HG02678 (cell line): ENCODE measurements at regions not wholly inside any gene's neighbourhood (a gene's known extent, or its start where the extent isn't known, plus 50 kb on each side); places are given as distances from the start of the nearest gene placed in this dataset.
"Not testable (repeated sequence)": the region's sequence is repeated elsewhere in the genome, so short reads cannot be mapped to it uniquely, and the experiment has no call there.

Experiments
- ATAC-seq: cut with Tn5 transposase; IDR thresholded peaks from one replicate; pipeline ENCODE4 v1.9.1; 2021; ENCODE audit warnings: mild to moderate bottlenecking, moderate library complexity; ENCODE audit not compliant: unreplicated experiment

- no peak for ATAC-seq
Measured at GRCh38 chr6:67000121-67000520, 1293.1 kb upstream of the EYS start.

GRCh38 chr6:66997579-66997978 is 1290.6 kb upstream of the EYS start:
- ATAC-seq, result not testable (repeated sequence)

- ATAC-seq, result no peak
Measured at GRCh38 chr6:66995669-66996068, 1288.6 kb upstream of the EYS start.

DNA sequence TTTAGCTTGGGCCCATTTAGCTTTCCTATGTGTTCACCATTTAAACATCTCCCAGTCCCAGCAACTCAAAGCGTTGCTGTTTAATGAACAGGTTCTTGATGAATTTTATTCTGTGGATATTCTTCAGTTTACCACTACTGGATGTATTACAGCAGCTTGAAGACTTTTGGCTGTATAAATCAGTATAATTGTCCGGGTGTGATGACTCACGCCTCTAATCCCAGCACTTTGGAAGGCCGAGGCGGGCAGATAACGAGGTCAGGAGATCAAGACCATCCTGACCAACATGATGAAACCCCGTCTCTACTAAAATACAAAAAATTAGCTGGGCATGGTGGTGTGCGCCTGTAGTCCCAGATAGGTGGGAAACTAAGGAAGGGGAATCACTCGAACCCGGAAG is 1286.7 kb upstream of the EYS start:
- ATAC-seq, result not testable (repeated sequence)

DNA sequence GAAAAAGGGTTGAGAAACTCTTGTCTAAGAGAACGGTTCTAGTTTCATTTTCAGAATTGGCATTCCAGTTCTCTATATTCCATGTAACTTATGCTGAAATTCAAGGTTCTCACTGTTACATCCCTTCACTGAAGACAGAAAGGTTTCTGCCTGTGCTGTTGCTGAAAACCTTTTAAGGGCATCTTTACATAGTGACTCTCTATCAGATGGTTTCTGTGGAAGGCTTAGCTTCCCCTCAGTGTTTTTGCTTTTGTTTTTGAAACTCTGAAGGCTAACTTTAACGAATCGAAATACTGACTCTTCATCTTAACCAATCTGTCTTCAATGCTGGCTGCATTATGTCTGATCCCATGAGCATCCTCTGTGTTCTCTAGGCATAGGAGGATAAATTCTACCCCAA is 1286.2 kb upstream of the EYS start:
- no peak for ATAC-seq

- no peak for ATAC-seq
Measured at GRCh38 chr6:66992660-66993059, 1285.6 kb upstream of the EYS start.

DNA sequence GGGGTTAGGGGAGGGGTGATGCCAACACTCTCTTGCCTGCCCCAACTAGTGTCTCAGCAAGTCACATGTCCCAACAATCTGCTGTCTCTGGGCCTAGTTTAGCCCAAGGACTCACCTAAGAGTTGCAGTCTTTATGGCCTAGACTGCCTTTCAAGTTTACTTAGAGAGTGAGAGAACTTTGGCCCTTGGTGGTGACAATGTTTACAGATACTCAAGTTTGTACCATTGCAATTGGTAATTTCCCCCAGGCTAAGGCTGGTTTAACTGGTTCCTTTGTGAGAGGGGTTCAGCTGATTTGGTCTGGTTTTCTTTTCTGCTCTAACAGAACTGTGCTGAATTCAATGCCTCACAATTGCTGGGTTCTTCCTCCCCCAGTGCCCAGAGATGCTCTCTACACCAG is 1279.9 kb upstream of the EYS start:
- no peak for ATAC-seq

DNA sequence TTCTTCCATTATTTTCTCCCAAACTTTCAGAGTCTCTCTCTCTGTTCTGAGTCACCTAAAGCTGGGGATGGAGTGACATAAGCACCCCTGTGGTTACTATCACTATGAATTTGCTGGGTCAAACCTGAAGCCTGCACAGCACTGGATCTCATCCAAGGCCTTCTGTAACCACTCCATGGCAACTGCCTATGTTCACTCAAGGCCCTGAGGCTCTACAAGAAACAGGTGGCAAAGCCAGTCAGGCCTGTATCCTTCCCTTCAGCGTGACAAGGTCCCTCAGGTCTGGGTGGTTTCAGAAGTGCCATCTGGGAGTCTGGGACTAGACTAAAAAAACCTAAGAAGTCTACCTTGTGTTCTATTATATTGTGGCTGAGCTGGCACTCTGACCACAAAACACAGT is 1278.8 kb upstream of the EYS start:
- no peak for ATAC-seq

- no peak for ATAC-seq
Measured at GRCh38 chr6:66970373-66970772, 1263.3 kb upstream of the EYS start.

DNA sequence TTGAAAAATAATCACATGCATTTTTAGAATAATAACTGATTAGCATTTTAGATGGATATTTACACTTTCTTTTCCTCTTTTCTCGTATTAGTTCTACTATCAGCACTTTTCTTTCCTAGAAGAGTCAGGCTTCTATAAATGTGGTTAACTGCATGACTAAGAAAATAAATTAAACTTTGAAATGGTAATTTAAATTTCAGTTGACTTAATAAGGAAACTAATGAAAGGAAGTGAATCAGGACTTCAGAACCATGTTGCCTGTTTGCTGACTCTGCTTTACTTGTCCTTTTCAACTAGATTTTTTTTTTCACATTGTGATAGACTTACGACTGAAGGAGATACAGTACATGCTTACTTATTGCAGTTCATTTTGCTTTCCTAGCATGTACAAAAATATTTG is 1258.2 kb upstream of the EYS start:
- no peak for ATAC-seq

- no peak for ATAC-seq
Measured at GRCh38 chr6:66964216-66964615, 1257.2 kb upstream of the EYS start.

DNA sequence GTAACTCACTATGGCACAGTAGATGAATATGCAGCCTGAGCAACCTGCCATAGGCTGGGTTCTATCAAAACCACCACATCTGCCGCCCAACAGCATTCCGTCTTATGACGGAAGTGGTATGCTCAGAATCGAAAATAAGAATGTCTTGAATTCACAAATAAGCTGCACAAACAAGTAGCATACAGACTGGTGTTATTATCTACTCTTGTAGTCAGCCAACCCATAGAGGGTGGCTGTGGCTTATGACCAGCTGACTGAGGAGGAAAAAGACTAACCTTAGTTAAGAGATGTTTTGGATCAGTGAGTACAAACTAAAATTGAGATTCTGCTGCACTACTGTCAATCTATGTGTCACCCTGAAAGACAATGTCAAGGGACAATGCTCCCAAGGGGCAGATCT is 1255.1 kb upstream of the EYS start:
- no peak for ATAC-seq

DNA sequence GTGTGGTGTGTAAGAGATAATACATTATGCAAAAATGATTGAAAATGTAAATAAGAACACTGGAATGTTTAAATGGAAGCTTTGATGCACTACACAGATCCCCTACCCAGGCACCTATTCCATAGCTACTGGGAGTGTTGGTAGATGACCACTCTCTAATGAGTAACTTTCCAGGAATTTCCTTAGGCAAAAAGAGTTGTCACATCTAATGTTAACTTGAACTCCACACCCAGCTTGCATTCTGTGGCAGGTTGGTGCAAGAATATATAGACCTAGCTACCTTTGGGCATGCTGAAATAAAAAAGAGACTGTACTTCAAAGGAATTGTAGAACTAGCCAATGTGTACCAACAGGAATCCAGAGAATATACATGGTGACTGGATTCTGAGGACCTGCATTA is 1254.2 kb upstream of the EYS start:
- ATAC-seq, result no peak

- ATAC-seq, result no peak
Measured at GRCh38 chr6:66949191-66949661, 1242.2 kb upstream of the EYS start.

DNA sequence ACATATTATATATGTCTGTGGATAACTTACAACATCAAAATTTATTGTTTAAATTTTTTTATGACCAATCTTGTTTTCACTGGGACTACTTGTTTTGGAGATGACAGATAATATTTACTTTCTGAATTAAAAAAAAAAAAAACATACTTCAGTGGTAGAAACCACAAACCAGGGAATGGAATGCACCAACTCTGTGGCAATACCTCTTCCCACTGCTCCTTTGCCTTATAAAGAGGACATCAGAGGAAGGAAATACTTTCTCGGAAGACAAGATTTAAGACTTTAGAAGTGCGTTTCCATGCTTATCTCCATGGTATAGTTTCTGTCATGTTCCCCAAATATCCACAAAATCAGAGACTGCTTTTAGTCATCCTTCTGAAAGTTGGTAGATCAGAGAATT is 1241.1 kb upstream of the EYS start:
- no peak for ATAC-seq

- no peak for ATAC-seq
Measured at GRCh38 chr6:66940003-66940402, 1233.0 kb upstream of the EYS start.

- ATAC-seq, result no peak
Measured at GRCh38 chr6:66937180-66937579, 1230.2 kb upstream of the EYS start.

DNA sequence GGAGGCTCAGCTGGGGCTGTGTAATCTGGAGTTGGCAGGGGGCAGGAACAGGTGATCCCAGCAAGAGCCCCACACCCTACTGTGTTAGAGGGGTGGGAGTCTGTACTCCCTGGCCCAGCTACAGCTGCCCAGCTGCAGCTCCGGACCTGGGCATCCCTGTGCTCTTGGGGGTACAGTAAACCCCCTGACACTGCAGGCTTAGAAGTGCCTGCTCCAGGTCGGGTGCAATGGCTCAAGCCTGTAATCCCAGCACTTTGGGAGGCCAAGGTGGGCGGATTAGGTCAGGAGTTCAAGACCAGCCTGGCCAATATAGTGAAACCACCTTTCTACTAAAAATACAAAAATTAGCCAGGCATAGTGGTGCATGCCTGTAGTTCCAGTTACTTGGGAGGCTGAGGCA is 1228.6 kb upstream of the EYS start:
- ATAC-seq, result no peak

DNA sequence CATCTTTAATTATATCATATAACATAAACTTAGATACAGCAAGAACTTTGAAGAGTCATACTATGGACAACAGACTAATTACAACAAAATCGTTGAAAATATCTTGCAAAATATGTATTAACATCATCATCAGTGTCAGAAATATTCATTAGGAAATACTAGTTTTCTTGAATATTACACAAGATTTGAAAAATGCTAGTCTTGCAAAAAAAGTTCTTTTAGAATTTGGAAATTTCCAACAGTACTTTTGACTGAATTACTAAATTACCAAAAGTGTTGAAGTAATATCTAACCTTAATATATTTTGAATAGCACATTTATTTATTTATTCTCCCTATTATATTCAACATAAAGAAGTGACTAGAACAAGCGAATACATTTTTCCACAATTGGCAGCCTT is 1224.8 kb upstream of the EYS start:
- ATAC-seq, result no peak

- no peak for ATAC-seq
Measured at GRCh38 chr6:66930559-66931290, 1223.7 kb upstream of the EYS start.

DNA sequence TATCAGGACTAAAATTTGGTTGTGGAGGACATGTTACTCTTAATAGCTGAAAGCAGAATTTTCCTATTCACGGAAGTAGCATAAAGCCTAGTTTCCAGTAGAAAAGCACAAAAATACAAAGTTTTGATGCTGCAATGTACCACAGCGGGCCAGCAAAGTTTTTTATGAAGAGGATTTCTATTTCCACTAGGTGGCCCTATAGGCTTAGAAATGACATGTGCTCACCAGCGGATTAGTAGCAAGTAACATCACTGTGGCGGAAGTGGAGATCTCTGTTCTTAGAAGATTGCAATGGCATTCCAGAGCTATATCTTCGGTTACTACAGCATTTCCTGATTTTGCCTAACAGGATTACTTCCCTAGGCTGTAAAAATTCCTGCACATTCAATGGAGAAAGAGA is 1219.0 kb upstream of the EYS start:
- ATAC-seq, result no peak

DNA sequence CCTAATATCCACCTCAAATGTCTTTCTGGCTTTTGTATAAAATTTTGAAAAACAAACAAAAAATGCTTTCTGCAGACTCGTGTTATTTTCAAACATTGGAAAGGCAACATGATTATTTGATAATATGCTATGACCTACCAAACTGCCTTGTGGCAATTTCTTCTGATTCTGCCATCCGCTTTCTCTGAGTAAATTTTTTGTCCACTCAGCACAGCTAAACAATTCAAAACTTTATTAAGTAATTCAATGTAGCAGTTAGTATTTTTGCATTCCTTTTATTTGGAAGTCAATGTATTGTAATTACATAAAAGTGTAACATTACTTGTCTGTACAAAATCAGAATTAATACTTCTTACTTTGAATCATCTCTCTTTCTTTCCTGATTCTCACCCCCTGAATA is 1206.6 kb upstream of the EYS start:
- ATAC-seq, result no peak

DNA sequence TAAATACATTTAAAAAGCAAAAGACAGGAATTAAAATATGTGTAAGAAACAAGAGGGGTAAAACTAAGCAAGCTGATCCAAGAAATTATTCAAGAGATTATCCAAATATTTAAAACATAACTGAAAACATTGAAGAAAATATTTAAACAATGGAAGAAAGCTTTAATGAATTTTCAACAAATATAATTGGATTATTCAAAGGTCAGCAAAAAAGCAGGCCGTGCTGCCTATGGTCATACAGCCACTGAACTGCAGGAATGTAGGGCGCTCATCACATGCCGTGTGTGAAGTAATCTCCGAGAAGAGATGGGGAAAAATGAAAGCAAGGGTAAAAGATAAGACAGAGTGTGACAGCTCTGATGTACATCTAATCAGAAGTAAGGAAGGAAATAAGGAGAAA is 1195.4 kb upstream of the EYS start:
- no peak for ATAC-seq
